ENCODE measurements at regions not wholly inside any gene's neighbourhood (a gene's known extent, or its start where the extent isn't known, plus 50 kb on each side); places are given as distances from the start of the nearest gene placed in this dataset.

DNA sequence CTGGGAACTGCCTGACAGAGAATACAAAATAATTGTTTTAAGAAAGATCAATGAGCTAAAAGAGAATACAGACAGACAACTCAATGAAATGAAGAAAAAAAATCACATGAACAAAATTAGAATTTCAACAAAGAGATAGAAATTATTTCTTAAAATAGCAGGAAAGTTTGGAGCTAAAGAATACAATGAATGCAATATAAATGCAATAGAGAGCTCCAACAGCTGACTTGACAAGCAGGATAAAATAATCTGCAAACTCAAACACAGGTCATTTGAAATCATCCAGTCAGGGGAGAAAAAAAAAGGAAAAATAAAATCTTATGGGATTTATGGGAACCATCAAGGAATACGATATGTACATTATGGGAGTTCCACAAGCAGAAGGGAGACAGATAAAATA lies 902.7 kb upstream of the ZEB2 start:
- TF ChIP-seq, protein P1, sequence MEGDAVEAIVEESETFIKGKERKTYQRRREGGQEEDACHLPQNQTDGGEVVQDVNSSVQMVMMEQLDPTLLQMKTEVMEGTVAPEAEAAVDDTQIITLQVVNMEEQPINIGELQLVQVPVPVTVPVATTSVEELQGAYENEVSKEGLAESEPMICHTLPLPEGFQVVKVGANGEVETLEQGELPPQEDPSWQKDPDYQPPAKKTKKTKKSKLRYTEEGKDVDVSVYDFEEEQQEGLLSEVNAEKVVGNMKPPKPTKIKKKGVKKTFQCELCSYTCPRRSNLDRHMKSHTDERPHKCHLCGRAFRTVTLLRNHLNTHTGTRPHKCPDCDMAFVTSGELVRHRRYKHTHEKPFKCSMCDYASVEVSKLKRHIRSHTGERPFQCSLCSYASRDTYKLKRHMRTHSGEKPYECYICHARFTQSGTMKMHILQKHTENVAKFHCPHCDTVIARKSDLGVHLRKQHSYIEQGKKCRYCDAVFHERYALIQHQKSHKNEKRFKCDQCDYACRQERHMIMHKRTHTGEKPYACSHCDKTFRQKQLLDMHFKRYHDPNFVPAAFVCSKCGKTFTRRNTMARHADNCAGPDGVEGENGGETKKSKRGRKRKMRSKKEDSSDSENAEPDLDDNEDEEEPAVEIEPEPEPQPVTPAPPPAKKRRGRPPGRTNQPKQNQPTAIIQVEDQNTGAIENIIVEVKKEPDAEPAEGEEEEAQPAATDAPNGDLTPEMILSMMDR (conservative IDR thresholded peaks at IDR 0.05), result no peak
- no peak for TF ChIP-seq EZH2 (IDR thresholded peaks at IDR 0.05; ENCODE audit: low read depth)
